KOPT-K1 (cell line): ENCODE measurements at regions not wholly inside any gene's neighbourhood (a gene's known extent, or its start where the extent isn't known, plus 50 kb on each side); places are given as distances from the start of the nearest gene placed in this dataset.
"Not testable (repeated sequence)": the region's sequence is repeated elsewhere in the genome, so short reads cannot be mapped to it uniquely, and the experiment has no call there.

Experiments used
- H3K27ac ChIP-seq: fragments of 200-600 bp; sonication (generic); 2 replicates; pipeline ENCODE4 v1.5.1; 2016; ENCODE audit warnings: antibody characterized with exemption, mild to moderate bottlenecking, low read depth, low read length; ENCODE audit not compliant: poor library complexity, severe bottlenecking
- H3K36me3 ChIP-seq: fragments of 200-600 bp; sonication (generic); 2 replicates; pipeline ENCODE4 v1.5.1; 2017; ENCODE audit warnings: antibody characterized with exemption, mild to moderate bottlenecking, low read length, moderate library complexity; ENCODE audit not compliant: insufficient read depth
- H3K9me3 ChIP-seq: fragments of 200-600 bp; sonication (generic); 2 replicates; pipeline ENCODE4 v1.5.1; 2017; ENCODE audit warnings: antibody characterized with exemption, low read length, mild to moderate bottlenecking; ENCODE audit not compliant: insufficient read depth, poor library complexity, severe bottlenecking

- H3K9me3 ChIP-seq, result no peaks in the 10 kb centered on the region
- H3K27ac ChIP-seq, result peak overlapping the region; percentile 20
- no peaks in the 10 kb centered on the region for H3K36me3 ChIP-seq
These were observed 195.2 kb downstream of the ATXN7L3B start for GRCh38 chr12:74732826-74733225.

DNA sequence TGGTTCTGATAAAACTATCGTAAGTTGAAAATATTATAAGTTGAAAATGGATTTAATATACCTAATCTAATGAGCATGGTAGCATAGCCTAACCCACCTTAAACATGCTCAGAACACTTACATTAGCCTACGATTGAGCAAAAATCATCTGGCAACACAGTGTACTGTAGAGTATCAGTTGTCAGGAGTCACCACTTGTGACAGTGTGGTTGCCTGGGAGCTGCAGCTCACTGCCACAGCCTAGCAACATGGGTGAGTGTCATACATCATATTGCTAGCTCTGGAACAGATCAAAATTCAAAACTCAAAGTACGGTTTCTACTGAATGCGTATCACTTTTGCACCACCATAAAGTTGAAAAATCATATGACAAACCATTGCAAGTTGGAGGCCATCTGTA is 203.5 kb downstream of the ATXN7L3B start:
- Histone ChIP-seq H3K27ac (no peak overlapping the region), H3K36me3 (no peaks in the 10 kb centered on the region), H3K9me3 (no peaks in the 10 kb centered on the region)

- Histone ChIP-seq H3K27ac (no peak overlapping the region), H3K9me3 (no peaks in the 10 kb centered on the region), H3K36me3 (no peaks in the 10 kb centered on the region)
These were observed 209.7 kb downstream of the ATXN7L3B start for GRCh38 chr12:74747305-74747704.

DNA sequence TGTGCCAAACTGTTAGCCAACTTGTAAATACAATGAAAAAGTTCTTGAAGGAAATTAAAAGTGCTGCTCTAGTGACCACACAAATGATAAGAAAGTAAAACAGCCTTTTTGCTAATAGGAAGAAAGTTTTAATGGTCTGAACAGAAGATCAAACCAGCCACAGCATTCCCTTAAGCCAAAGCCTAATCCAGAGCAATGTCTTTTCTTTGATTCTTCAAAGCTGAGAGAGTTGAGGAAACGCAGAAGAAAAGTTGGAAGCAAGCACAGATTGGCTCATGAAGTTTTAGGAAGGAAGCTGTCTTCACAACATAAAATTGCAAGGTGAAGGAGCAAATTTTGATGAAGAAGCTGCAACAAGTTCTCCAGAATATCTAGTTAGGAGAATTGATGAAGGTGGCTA is 213.8 kb downstream of the ATXN7L3B start:
- H3K9me3 ChIP-seq, result no peaks in the 10 kb centered on the region
- no peak overlapping the region for H3K27ac ChIP-seq
- H3K36me3 ChIP-seq, result no peaks in the 10 kb centered on the region

- Histone ChIP-seq H3K9me3 (no peaks in the 10 kb centered on the region), H3K27ac (no peak overlapping the region), H3K36me3 (no peaks in the 10 kb centered on the region)
These were observed 214.6 kb downstream of the ATXN7L3B start for GRCh38 chr12:74752215-74752614.

DNA sequence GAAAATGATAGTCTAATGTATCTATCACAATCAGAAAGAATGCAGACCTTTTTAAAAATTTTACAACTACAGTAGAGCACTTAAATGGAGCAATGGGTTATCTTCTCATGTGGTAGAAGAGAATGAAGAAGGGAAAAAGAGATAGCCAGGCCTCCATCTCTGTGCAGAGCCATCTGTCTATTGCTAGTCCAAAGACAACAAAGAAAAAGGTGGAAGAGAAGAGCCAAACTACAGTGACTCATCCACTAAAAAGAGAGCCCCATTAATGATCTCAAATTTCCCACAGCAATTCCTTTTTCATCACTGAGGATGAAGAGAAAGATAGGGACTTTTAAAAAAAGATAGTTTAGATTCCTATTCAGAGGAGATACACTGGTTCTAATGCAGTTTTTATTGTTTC is 232.9 kb downstream of the ATXN7L3B start:
- no peaks in the 10 kb centered on the region for H3K9me3 ChIP-seq
- no peaks in the 10 kb centered on the region for H3K36me3 ChIP-seq
- no peak overlapping the region for H3K27ac ChIP-seq

- no peaks in the 10 kb centered on the region for H3K36me3 ChIP-seq
- no peaks in the 10 kb centered on the region for H3K9me3 ChIP-seq
- H3K27ac ChIP-seq, result no peak overlapping the region
These were observed 237.6 kb downstream of the ATXN7L3B start for GRCh38 chr12:74775276-74775675.

GRCh38 chr12:74776378-74776777 is 238.7 kb downstream of the ATXN7L3B start:
- H3K27ac ChIP-seq, result no peak overlapping the region
- H3K9me3 ChIP-seq, result no peaks in the 10 kb centered on the region
- H3K36me3 ChIP-seq, result no peaks in the 10 kb centered on the region

- no peaks in the 10 kb centered on the region for H3K36me3 ChIP-seq
- H3K9me3 ChIP-seq, result no peaks in the 10 kb centered on the region
- no peak overlapping the region for H3K27ac ChIP-seq
These were observed 242.7 kb downstream of the ATXN7L3B start for GRCh38 chr12:74780182-74780849.

DNA sequence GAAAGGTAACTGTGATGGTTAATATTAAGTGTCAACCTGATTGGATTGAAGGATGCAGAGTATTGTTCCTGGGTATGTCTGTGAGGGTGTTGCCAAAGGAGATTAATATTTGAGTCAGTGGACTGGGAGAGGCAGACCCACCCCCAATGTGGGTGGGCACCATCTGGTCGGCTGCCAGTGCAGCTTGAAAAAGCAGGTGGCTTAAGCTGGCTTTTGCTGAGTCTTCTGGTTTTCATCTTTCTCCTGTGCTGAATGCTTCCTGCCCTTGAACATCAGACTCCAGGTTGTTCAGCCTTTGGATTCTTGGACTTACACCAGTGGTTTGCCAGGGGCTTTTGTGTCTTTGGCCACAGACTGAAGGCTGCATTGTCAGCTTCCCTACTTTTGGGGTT is 243.2 kb downstream of the ATXN7L3B start:
- H3K27ac ChIP-seq, H3K9me3 ChIP-seq, H3K36me3 ChIP-seq: not testable (repeated sequence)

- H3K9me3 ChIP-seq, result no peaks in the 10 kb centered on the region
- H3K36me3 ChIP-seq, result no peaks in the 10 kb centered on the region
- H3K27ac ChIP-seq, result no peak overlapping the region
These were observed 244.4 kb downstream of the ATXN7L3B start for GRCh38 chr12:74781991-74782485.

- Histone ChIP-seq H3K27ac (no peak overlapping the region), H3K36me3 (no peaks in the 10 kb centered on the region), H3K9me3 (no peaks in the 10 kb centered on the region)
These were observed 253.3 kb downstream of the ATXN7L3B start for GRCh38 chr12:74790931-74791330.

DNA sequence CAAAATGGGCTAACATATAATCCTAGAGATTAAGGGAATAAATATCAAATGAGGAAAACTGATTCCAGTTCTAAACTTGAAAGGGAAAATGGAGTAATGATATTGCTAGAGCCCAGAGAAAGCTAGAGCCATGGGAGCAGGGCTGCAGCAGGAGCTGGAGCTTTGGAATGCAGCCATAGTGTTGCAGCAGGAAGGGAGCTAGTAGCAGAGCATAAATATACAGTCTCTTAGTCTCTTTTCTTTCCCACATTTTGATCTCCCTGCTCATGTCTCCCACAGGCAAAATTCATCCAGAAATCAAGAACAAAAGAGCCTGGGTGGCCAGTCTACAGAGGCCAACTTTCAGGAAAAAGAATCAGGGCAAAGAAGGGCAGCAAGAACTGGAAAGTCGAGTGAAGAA is 253.7 kb downstream of the ATXN7L3B start:
- no peaks in the 10 kb centered on the region for H3K9me3 ChIP-seq
- no peaks in the 10 kb centered on the region for H3K36me3 ChIP-seq
- no peak overlapping the region for H3K27ac ChIP-seq

GRCh38 chr12:74794522-74794921 is 256.9 kb downstream of the ATXN7L3B start:
- no peaks in the 10 kb centered on the region for H3K36me3 ChIP-seq
- no peak overlapping the region for H3K27ac ChIP-seq
- no peaks in the 10 kb centered on the region for H3K9me3 ChIP-seq

- Histone ChIP-seq H3K36me3 (no peaks in the 10 kb centered on the region), H3K9me3 (no peaks in the 10 kb centered on the region), H3K27ac (no peak overlapping the region)
These were observed 264.0 kb downstream of the ATXN7L3B start for GRCh38 chr12:74801625-74802024.

- no peaks in the 10 kb centered on the region for H3K36me3 ChIP-seq
- peaks cover 5% of the 10 kb centered on the region for H3K9me3 ChIP-seq
- no peak overlapping the region for H3K27ac ChIP-seq
These were observed 279.0 kb downstream of the ATXN7L3B start for GRCh38 chr12:74816398-74817175.
